ENCODE measurements at regions not wholly inside any gene's neighbourhood (a gene's known extent, or its start where the extent isn't known, plus 50 kb on each side); places are given as distances from the start of the nearest gene placed in this dataset.

- Histone ChIP-seq H3K9me3 (ENCODE audit: control insufficient read depth, low read length) (peaks cover 25% of the 10 kb centered on the region), H3K9ac (ENCODE audit: extremely low read depth, low read length, poor library complexity, severe bottlenecking) (no peak overlapping the region), H3K4me1 (ENCODE audit: control insufficient read depth, insufficient read depth, low read length) (no peaks in the 10 kb centered on the region), H3K36me3 (ENCODE audit: control insufficient read depth, insufficient read depth, low read length) (no peaks in the 10 kb centered on the region), H3K4me3 (ENCODE audit: low read length) (no peak overlapping the region), H3K27me3 (ENCODE audit: control insufficient read depth, insufficient read depth, low read length, poor library complexity, severe bottlenecking) (no peaks in the 10 kb centered on the region), H3K27ac (ENCODE audit: low read depth, low read length) (no peak overlapping the region)
- no peaks in the 10 kb centered on the region for H3K4me1 Mint-ChIP-seq
- TF ChIP-seq, protein P1, sequence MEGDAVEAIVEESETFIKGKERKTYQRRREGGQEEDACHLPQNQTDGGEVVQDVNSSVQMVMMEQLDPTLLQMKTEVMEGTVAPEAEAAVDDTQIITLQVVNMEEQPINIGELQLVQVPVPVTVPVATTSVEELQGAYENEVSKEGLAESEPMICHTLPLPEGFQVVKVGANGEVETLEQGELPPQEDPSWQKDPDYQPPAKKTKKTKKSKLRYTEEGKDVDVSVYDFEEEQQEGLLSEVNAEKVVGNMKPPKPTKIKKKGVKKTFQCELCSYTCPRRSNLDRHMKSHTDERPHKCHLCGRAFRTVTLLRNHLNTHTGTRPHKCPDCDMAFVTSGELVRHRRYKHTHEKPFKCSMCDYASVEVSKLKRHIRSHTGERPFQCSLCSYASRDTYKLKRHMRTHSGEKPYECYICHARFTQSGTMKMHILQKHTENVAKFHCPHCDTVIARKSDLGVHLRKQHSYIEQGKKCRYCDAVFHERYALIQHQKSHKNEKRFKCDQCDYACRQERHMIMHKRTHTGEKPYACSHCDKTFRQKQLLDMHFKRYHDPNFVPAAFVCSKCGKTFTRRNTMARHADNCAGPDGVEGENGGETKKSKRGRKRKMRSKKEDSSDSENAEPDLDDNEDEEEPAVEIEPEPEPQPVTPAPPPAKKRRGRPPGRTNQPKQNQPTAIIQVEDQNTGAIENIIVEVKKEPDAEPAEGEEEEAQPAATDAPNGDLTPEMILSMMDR (conservative IDR thresholded peaks at IDR 0.05), result no peak
- H3K27me3 Mint-ChIP-seq (ENCODE audit: insufficient read depth), result no peaks in the 10 kb centered on the region
- 90 to 94% methylated on average over 2 of the region's 2 CpGs for WGBS, 2 experiments (ENCODE audit: insufficient coverage in 1 of 2, insufficient read length in 1 of 2)
- H3K9me3 Mint-ChIP-seq, result peaks cover 48% of the 10 kb centered on the region
- DNase-seq, result no peak
- H3K4me3 Mint-ChIP-seq, result no peak overlapping the region
- H3K27ac Mint-ChIP-seq, result no peak overlapping the region
- H3K36me3 Mint-ChIP-seq (ENCODE audit: low read depth), result peaks cover 11% of the 10 kb centered on the region
Measured at GRCh38 chr9:25472681-25473080, 205.6 kb downstream of the TUSC1 start.

DNA sequence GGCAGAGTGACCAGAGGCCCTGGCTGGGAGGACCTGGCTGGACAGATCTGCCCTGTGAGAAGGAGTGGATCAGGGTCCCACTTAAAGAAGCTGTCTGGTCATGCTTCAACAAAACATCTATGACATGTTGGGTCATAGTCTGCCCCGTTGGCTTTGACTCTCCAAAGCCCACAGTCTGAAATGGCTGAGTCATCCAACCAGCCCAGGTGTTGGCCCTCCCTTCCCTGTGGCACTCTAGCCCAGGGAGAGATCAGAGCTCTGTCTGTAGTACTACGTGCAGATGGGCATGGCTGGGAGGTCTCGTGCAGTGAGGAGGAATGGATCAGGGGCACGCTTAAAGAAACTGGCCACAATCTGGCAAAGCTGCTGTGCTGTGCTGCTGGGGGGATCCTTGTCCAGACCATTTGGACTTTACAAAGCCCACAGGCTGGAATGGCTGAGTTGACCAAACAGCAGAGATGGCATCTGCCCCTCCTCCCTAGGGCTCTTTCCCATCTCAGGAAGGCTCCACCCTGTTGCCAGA lies 206.1 kb downstream of the TUSC1 start:
- Histone ChIP-seq H3K4me1 (ENCODE audit: control insufficient read depth, insufficient read depth, low read length) (no peaks in the 10 kb centered on the region), H3K9me3 (ENCODE audit: control insufficient read depth, low read length) (peaks cover 25% of the 10 kb centered on the region), H3K27ac (ENCODE audit: low read depth, low read length) (no peak overlapping the region), H3K36me3 (ENCODE audit: control insufficient read depth, insufficient read depth, low read length) (no peaks in the 10 kb centered on the region), H3K4me3 (ENCODE audit: low read length) (no peak overlapping the region), H3K9ac (ENCODE audit: extremely low read depth, low read length, poor library complexity, severe bottlenecking) (no peak overlapping the region), H3K27me3 (ENCODE audit: control insufficient read depth, insufficient read depth, low read length, poor library complexity, severe bottlenecking) (no peaks in the 10 kb centered on the region)
- WGBS, 2 experiments (ENCODE audit: insufficient coverage in 1 of 2, insufficient read length in 1 of 2), result 87 to 89% methylated on average over 3 to 4 of the region's 4 CpGs
- no peaks in the 10 kb centered on the region for H3K4me1 Mint-ChIP-seq
- DNase-seq, result no peak
- peaks cover 11% of the 10 kb centered on the region for H3K36me3 Mint-ChIP-seq (ENCODE audit: low read depth)
- TF ChIP-seq, protein P1 (conservative IDR thresholded peaks at IDR 0.05), result no peak
- H3K9me3 Mint-ChIP-seq, result peaks cover 48% of the 10 kb centered on the region
- no peaks in the 10 kb centered on the region for H3K27me3 Mint-ChIP-seq (ENCODE audit: insufficient read depth)
- no peak overlapping the region for H3K4me3 Mint-ChIP-seq
- no peak overlapping the region for H3K27ac Mint-ChIP-seq

- no peaks in the 10 kb centered on the region for H3K4me1 Mint-ChIP-seq
- H3K36me3 Mint-ChIP-seq (ENCODE audit: low read depth), result no peaks in the 10 kb centered on the region
- H3K4me3 Mint-ChIP-seq, result no peak overlapping the region
Measured at GRCh38 chr9:25461416-25461815, 216.8 kb downstream of the TUSC1 start.

More at GRCh38 chr9:25461416-25461815, 216.8 kb downstream of the TUSC1 start:
- Histone ChIP-seq H3K4me3 (ENCODE audit: low read length) (no peak overlapping the region), H3K4me1 (ENCODE audit: control insufficient read depth, insufficient read depth, low read length) (no peaks in the 10 kb centered on the region), H3K9ac (ENCODE audit: extremely low read depth, low read length, poor library complexity, severe bottlenecking) (no peak overlapping the region), H3K36me3 (ENCODE audit: control insufficient read depth, insufficient read depth, low read length) (no peaks in the 10 kb centered on the region), H3K9me3 (ENCODE audit: control insufficient read depth, low read length) (no peaks in the 10 kb centered on the region), H3K27ac (ENCODE audit: low read depth, low read length) (no peak overlapping the region), H3K27me3 (ENCODE audit: control insufficient read depth, insufficient read depth, low read length, poor library complexity, severe bottlenecking) (no peaks in the 10 kb centered on the region)
- no peaks in the 10 kb centered on the region for H3K27me3 Mint-ChIP-seq (ENCODE audit: insufficient read depth)
- DNase-seq, result no peak
- H3K27ac Mint-ChIP-seq, result no peak overlapping the region
- TF ChIP-seq, protein P1 (conservative IDR thresholded peaks at IDR 0.05), result no peak
- H3K9me3 Mint-ChIP-seq, result no peaks in the 10 kb centered on the region
